SK-N-SH treated with all-trans-retinoic acid at 6 μM for 48 hours (cell line): ENCODE measurements at regions not wholly inside any gene's neighbourhood (a gene's known extent, or its start where the extent isn't known, plus 50 kb on each side); places are given as distances from the start of the nearest gene placed in this dataset.
"Not testable (repeated sequence)": the region's sequence is repeated elsewhere in the genome, so short reads cannot be mapped to it uniquely, and the experiment has no call there.

Experiments
- ATAC-seq: fragments of 200-7000 bp; cut with Tn5 transposase; 3 replicates; pipeline ENCODE4 v1.9.1; 2020; ENCODE audit warnings: mild to moderate bottlenecking, moderate library complexity
- ARNTL ChIP-seq: fragments of 450-650 bp; formaldehyde crosslinking; IDR thresholded peaks from 2 replicates; pipeline ENCODE4 v1.5.0; 2020; ENCODE audit warnings: low read depth, mild to moderate bottlenecking, moderate library complexity, borderline replicate concordance
- BACH2 ChIP-seq: fragments of 250-450 bp; sonication (Bioruptor Pico); IDR thresholded peaks from 2 replicates; pipeline ENCODE4 v1.9.0; 2021; ENCODE audit warnings: mild to moderate bottlenecking, borderline replicate concordance
- CREB5 ChIP-seq: fragments of 250-450 bp; sonication (Bioruptor Pico); IDR thresholded peaks from 2 replicates; pipeline ENCODE4 v1.5.1; 2020; ENCODE audit warnings: low read depth, mild to moderate bottlenecking, moderate library complexity
- CSDC2 ChIP-seq: fragments of 250-450 bp; sonication (Bioruptor Pico); IDR thresholded peaks from 2 replicates; pipeline ENCODE4 v1.5.0; 2020; ENCODE audit warnings: mild to moderate bottlenecking, moderate library complexity
- CSRNP3 ChIP-seq: fragments of 250-450 bp; sonication (Bioruptor Pico); IDR thresholded peaks from 2 replicates; pipeline ENCODE4 v1.5.1; 2021; ENCODE audit warnings: mild to moderate bottlenecking, moderate library complexity
- ESRRG ChIP-seq: fragments of 250-450 bp; sonication (Bioruptor Pico); IDR thresholded peaks from 2 replicates; pipeline ENCODE4 v1.6.1; 2021; ENCODE audit warnings: mild to moderate bottlenecking
- GLIS3 ChIP-seq: fragments of 250-450 bp; sonication (Bioruptor Pico); IDR thresholded peaks from 2 replicates; pipeline ENCODE4 v1.5.0; 2020; ENCODE audit warnings: mild to moderate bottlenecking, moderate library complexity
- ISL1 ChIP-seq: fragments of 250-450 bp; sonication (Bioruptor Pico); IDR thresholded peaks from 2 replicates; pipeline ENCODE4 v2.1.2; 2022; ENCODE audit warnings: mild to moderate bottlenecking, moderate library complexity
- OSR1 ChIP-seq: fragments of 250-450 bp; sonication (Bioruptor Pico); IDR thresholded peaks from 2 replicates; pipeline ENCODE4 v1.8.0; 2022; ENCODE audit warnings: moderate library complexity, mild to moderate bottlenecking, inconsistent platforms
- POU6F1 ChIP-seq: fragments of 250-450 bp; sonication (Bioruptor Pico); IDR thresholded peaks from 2 replicates; pipeline ENCODE4 v1.8.0; 2021; ENCODE audit warnings: low read depth, mild to moderate bottlenecking, moderate library complexity, borderline replicate concordance
- PPARA ChIP-seq: fragments of 250-450 bp; sonication (Bioruptor Pico); IDR thresholded peaks from 2 replicates; pipeline ENCODE4 v1.5.0; 2020; ENCODE audit warnings: mild to moderate bottlenecking, borderline replicate concordance
- RARB ChIP-seq: fragments of 250-450 bp; sonication (Bioruptor Pico); IDR thresholded peaks from 2 replicates; pipeline ENCODE4 v1.8.0; 2021; ENCODE audit warnings: mild to moderate bottlenecking, moderate library complexity
- TCF4 ChIP-seq: fragments of 250-450 bp; sonication (Bioruptor Pico); IDR thresholded peaks from 2 replicates; pipeline ENCODE4 v1.8.0; 2021; ENCODE audit warnings: mild to moderate bottlenecking, moderate library complexity, borderline replicate concordance
- TOX ChIP-seq: fragments of 250-450 bp; sonication (Bioruptor Pico); IDR thresholded peaks from 2 replicates; pipeline ENCODE4 v1.8.0; 2021; ENCODE audit warnings: mild to moderate bottlenecking, moderate library complexity, borderline replicate concordance
- TSHZ2 ChIP-seq: fragments of 250-450 bp; sonication (Bioruptor Pico); IDR thresholded peaks from 2 replicates; pipeline ENCODE4 v1.5.0; 2020; ENCODE audit warnings: mild to moderate bottlenecking, moderate library complexity
- ZC3H10 ChIP-seq: fragments of 250-450 bp; sonication (Bioruptor Pico); IDR thresholded peaks from 2 replicates; pipeline ENCODE4 v1.5.1; 2021; ENCODE audit warnings: mild to moderate bottlenecking, moderate library complexity
- ZFP3 ChIP-seq: fragments of 250-450 bp; sonication (Bioruptor Pico); IDR thresholded peaks from 2 replicates; pipeline ENCODE4 v1.5.0; 2020; ENCODE audit warnings: mild to moderate bottlenecking, moderate library complexity
- ZFP30 ChIP-seq: fragments of 450-650 bp; formaldehyde crosslinking; IDR thresholded peaks from 2 replicates; pipeline ENCODE4 v1.5.0; 2022; ENCODE audit warnings: mild to moderate bottlenecking, moderate library complexity
- ZNF565 ChIP-seq: fragments of 450-650 bp; formaldehyde crosslinking; conservative IDR thresholded peaks from 2 replicates; pipeline ENCODE4 v1.5.0; 2020; ENCODE audit warnings: low read depth, mild to moderate bottlenecking, moderate library complexity
- ZNF70 ChIP-seq: fragments of 450-650 bp; formaldehyde crosslinking; IDR thresholded peaks from 2 replicates; pipeline ENCODE4 v1.5.0; 2020; ENCODE audit warnings: mild to moderate bottlenecking, moderate library complexity
- ZNF8 ChIP-seq: fragments of 450-650 bp; formaldehyde crosslinking; IDR thresholded peaks from 2 replicates; pipeline ENCODE4 v1.5.0; 2020; ENCODE audit warnings: mild to moderate bottlenecking, moderate library complexity

- TF ChIP-seq TSHZ2 (CRISPR knock-in tag): no peak
- no peak for TF ChIP-seq CSRNP3 (CRISPR knock-in tag)
- no peak for TF ChIP-seq ZFP3 (CRISPR knock-in tag)
- TF ChIP-seq ESRRG (CRISPR knock-in tag): no peak
- no peak for TF ChIP-seq TOX (CRISPR knock-in tag)
- no peak for TF ChIP-seq GLIS3 (CRISPR knock-in tag)
- no peak for TF ChIP-seq TCF4 (CRISPR knock-in tag)
- TF ChIP-seq ARNTL (CRISPR knock-in tag): no peak
- no peak for TF ChIP-seq ZC3H10 (CRISPR knock-in tag)
- ATAC-seq: no peak
Observed at GRCh38 chr1:22334860-22335550, 116.6 kb upstream of the ZBTB40 start.

- not testable (repeated sequence) for ATAC-seq
Observed at GRCh38 chr1:22336274-22336673, 115.4 kb upstream of the ZBTB40 start.

- ATAC-seq: not testable (repeated sequence)
Observed at GRCh38 chr1:22336696-22337545, 114.7 kb upstream of the ZBTB40 start.

GRCh38 chr1:22338071-22338765 lies 113.4 kb upstream of the ZBTB40 start:
- no peak for ATAC-seq
- no peak for TF ChIP-seq ARNTL (CRISPR knock-in tag)
- no peak for TF ChIP-seq OSR1 (CRISPR knock-in tag)
- no peak for TF ChIP-seq TSHZ2 (CRISPR knock-in tag)
- TF ChIP-seq TCF4 (CRISPR knock-in tag): no peak
- no peak for TF ChIP-seq ISL1 (CRISPR knock-in tag)
- no peak for TF ChIP-seq ZNF8
- TF ChIP-seq CSRNP3 (CRISPR knock-in tag): no peak
- no peak for TF ChIP-seq ESRRG (CRISPR knock-in tag)
- TF ChIP-seq ZFP3 (CRISPR knock-in tag): no peak
- TF ChIP-seq ZFP30 (CRISPR knock-in tag): no peak
- no peak for TF ChIP-seq POU6F1 (CRISPR knock-in tag)
- no peak for TF ChIP-seq RARB (CRISPR knock-in tag)
- no peak for TF ChIP-seq ZNF565 (CRISPR knock-in tag)
- TF ChIP-seq TOX (CRISPR knock-in tag): no peak
- TF ChIP-seq CREB5 (CRISPR knock-in tag): no peak
- TF ChIP-seq BACH2 (CRISPR knock-in tag): no peak
- no peak for TF ChIP-seq CSDC2 (CRISPR knock-in tag)
- no peak for TF ChIP-seq PPARA (CRISPR knock-in tag)
- no peak for TF ChIP-seq ZNF70 (CRISPR knock-in tag)
